MM.1S (cell line): ENCODE measurements at regions not wholly inside any gene's neighbourhood (a gene's known extent, or its start where the extent isn't known, plus 50 kb on each side); places are given as distances from the start of the nearest gene placed in this dataset.

Experiments
- CTCF ChIP-seq: fragments of 300-600 bp; sonication (generic); IDR thresholded peaks from 2 replicates; pipeline ENCODE4 v1.5.1; 2016; ENCODE audit warnings: antibody characterized with exemption, low read length, mixed read lengths
- EZH2 ChIP-seq: fragments of 300-600 bp; sonication (generic); optimal IDR thresholded peaks from 2 replicates; pipeline ENCODE3; 2017; ENCODE audit warnings: low read depth, mild to moderate bottlenecking, antibody characterized with exemption, low read length, mixed read lengths
- EZH2phosphoT487 ChIP-seq: fragments of 300-600 bp; sonication (generic); IDR thresholded peaks from 2 replicates; pipeline ENCODE4 v1.6.1; 2018; ENCODE audit warnings: antibody characterized with exemption, low read length

- no peak for TF ChIP-seq CTCF
- no peak for TF ChIP-seq EZH2
- TF ChIP-seq EZH2phosphoT487, result no peak
These were observed 359.9 kb upstream of the ZC3H15 start for GRCh38 chr2:186126181-186126580.
